Mesenchymal stem cell (in vitro differentiated cells and primary cell): ENCODE measurements at regions not wholly inside any gene's neighbourhood (a gene's known extent, or its start where the extent isn't known, plus 50 kb on each side); places are given as distances from the start of the nearest gene placed in this dataset.
"Not testable (repeated sequence)": the region's sequence is repeated elsewhere in the genome, so short reads cannot be mapped to it uniquely, and the experiment has no call there.

Source experiments
- DNase-seq: peaks from one replicate; pipeline ENCODE4 v3.0.0-alpha.2; 2013
- H2AFZ ChIP-seq: one replicate; pipeline ENCODE4 v1.6.1; 2013; ENCODE audit warnings: low read depth, mild to moderate bottlenecking, control low read depth, inconsistent platforms, low read length, moderate library complexity
- H2AK5ac ChIP-seq: 2 replicates; pipeline ENCODE4 v1.6.1; 2013; ENCODE audit warnings: low read length, moderate library complexity, mild to moderate bottlenecking, inconsistent platforms; ENCODE audit not compliant: severe bottlenecking
- H2BK120ac ChIP-seq: one replicate; pipeline ENCODE4 v1.6.1; 2013; ENCODE audit warnings: low read depth, mild to moderate bottlenecking, inconsistent platforms, low read length, moderate library complexity
- H2BK12ac ChIP-seq, 2 experiments: one replicate each; pipeline ENCODE4 v1.6.1; 2013; ENCODE audit warnings: inconsistent platforms in 2 of 2, low read length in 2 of 2, mild to moderate bottlenecking in 2 of 2, moderate library complexity in 2 of 2, control low read depth in 1 of 2
- H2BK15ac ChIP-seq: one replicate; pipeline ENCODE4 v1.6.1; 2013; ENCODE audit warnings: mild to moderate bottlenecking, low read depth, inconsistent platforms; ENCODE audit not compliant: poor library complexity, severe bottlenecking
- H2BK5ac ChIP-seq: 2 replicates; pipeline ENCODE4 v1.6.1; 2013; ENCODE audit warnings: low read depth, mild to moderate bottlenecking, low read length, control low read depth, inconsistent platforms; ENCODE audit not compliant: poor library complexity, severe bottlenecking
- H3K14ac ChIP-seq, 2 experiments: one replicate each; pipeline ENCODE4 v1.6.1; 2013; ENCODE audit warnings: inconsistent platforms in 2 of 2, low read length in 2 of 2, control low read depth in 1 of 2, mild to moderate bottlenecking in 1 of 2, moderate library complexity in 1 of 2
- H3K18ac ChIP-seq, 2 experiments: one replicate each; pipeline ENCODE4 v1.6.1; 2013; ENCODE audit warnings: inconsistent platforms in 2 of 2, low read length in 2 of 2, control low read depth in 1 of 2, low read depth in 1 of 2, mild to moderate bottlenecking in 1 of 2
- H3K23ac ChIP-seq, 2 experiments: one replicate each; pipeline ENCODE4 v1.6.1; 2013; ENCODE audit warnings: inconsistent platforms in 2 of 2, low read length in 2 of 2, mild to moderate bottlenecking in 2 of 2, moderate library complexity in 2 of 2, control low read depth in 1 of 2
- H3K27ac ChIP-seq: 2 replicates; pipeline ENCODE4 v1.5.1; 2013; ENCODE audit warnings: mild to moderate bottlenecking, moderate library complexity, low read length, control low read depth, inconsistent platforms; ENCODE audit not compliant: poor library complexity, severe bottlenecking
- H3K27me3 ChIP-seq, 2 experiments: 2 replicates each; pipeline versions ENCODE4 v1.6.1 to v1.7.0; 2013; ENCODE audit warnings: low read length in 2 of 2, mild to moderate bottlenecking in 2 of 2, moderate library complexity in 2 of 2, control low read depth in 1 of 2, inconsistent platforms in 1 of 2; ENCODE audit not compliant: control insufficient read depth in 1 of 2, insufficient read depth in 1 of 2
- H3K36me3 ChIP-seq, 2 experiments: 2 replicates each; pipeline versions ENCODE4 v1.6.1 to v1.7.0; 2013; ENCODE audit warnings: low read length in 2 of 2, control low read depth in 1 of 2, inconsistent platforms in 1 of 2, low read depth in 1 of 2, mild to moderate bottlenecking in 1 of 2; ENCODE audit not compliant: insufficient read depth in 2 of 2, control insufficient read depth in 1 of 2
- H3K4ac ChIP-seq, 2 experiments: one replicate each; pipeline ENCODE4 v1.6.1; 2013; ENCODE audit warnings: inconsistent platforms in 2 of 2, low read length in 2 of 2, mild to moderate bottlenecking in 2 of 2, moderate library complexity in 2 of 2, control low read depth in 1 of 2, low read depth in 1 of 2
- H3K4me1 ChIP-seq: 2 replicates; pipeline ENCODE4 v1.6.1; 2013; ENCODE audit warnings: low read depth, low read length, control low read depth; ENCODE audit not compliant: control insufficient read depth, insufficient read depth
- H3K4me2 ChIP-seq: 2 replicates; pipeline ENCODE4 v1.6.1; 2013; ENCODE audit warnings: low read length, mild to moderate bottlenecking, inconsistent platforms; ENCODE audit not compliant: poor library complexity, severe bottlenecking
- H3K4me3 ChIP-seq, 2 experiments: 2 replicates each; pipeline versions ENCODE4 v1.5.1 to v1.7.0; 2013; ENCODE audit warnings: low read length in 2 of 2, mild to moderate bottlenecking in 2 of 2, control low read depth in 1 of 2, low read depth in 1 of 2; ENCODE audit not compliant: insufficient read depth in 1 of 2
- H3K79me1 ChIP-seq: replicated peaks from 2 replicates; pipeline ENCODE4 v1.6.1; 2013; ENCODE audit warnings: mild to moderate bottlenecking, control low read depth, low read length, inconsistent platforms; ENCODE audit not compliant: poor library complexity, severe bottlenecking
- H3K9ac ChIP-seq: 2 replicates; pipeline ENCODE4 v1.7.0; 2013; ENCODE audit warnings: mild to moderate bottlenecking, low read length, moderate library complexity
- H3K9me3 ChIP-seq: 2 replicates; pipeline ENCODE4 v1.7.0; 2013; ENCODE audit warnings: mild to moderate bottlenecking, low read length; ENCODE audit not compliant: control insufficient read depth
- H4K8ac ChIP-seq: one replicate; pipeline ENCODE4 v1.6.1; 2013; ENCODE audit warnings: inconsistent platforms, mild to moderate bottlenecking, low read length, moderate library complexity
- H4K91ac ChIP-seq: one replicate; pipeline ENCODE4 v1.6.1; 2013; ENCODE audit warnings: mild to moderate bottlenecking, low read length, inconsistent platforms
- WGBS: methylation state at CpG from one replicate; pipeline ENCODE4 v1.1.7; 2013; ENCODE audit warnings: mixed read lengths; 5-methylcytosine and 5-hydroxymethylcytosine counted together

DNA sequence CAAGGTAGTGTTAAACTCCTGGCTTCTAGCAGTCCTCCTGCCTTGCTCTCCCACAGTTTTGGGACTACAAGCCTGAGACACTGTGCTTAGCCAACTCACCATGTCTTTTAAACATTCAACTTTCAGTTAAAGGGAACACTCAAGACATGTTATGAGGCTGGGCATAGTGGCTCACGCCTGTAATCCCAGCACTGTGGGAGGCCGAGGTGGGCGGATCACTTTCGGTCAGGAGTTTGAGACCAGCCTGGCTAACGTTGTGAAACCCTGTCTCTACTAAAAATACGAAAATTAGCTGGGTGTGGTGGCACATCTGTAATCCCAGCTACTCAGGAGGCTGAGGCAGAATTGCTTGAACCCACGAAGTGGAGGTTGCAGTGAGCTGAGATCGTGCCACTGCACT is 148.0 kb downstream of the CDH26 start:
- H3K27me3 ChIP-seq, H3K79me1 ChIP-seq, H2AK5ac ChIP-seq, H3K9me3 ChIP-seq, H3K9ac ChIP-seq, H3K4me1 ChIP-seq, H3K27ac ChIP-seq, H2BK15ac ChIP-seq, H3K18ac ChIP-seq, H2BK5ac ChIP-seq, H2AFZ ChIP-seq, DNase-seq, H2BK12ac ChIP-seq, H3K4me3 ChIP-seq, H4K8ac ChIP-seq, H2BK120ac ChIP-seq, H4K91ac ChIP-seq, H3K36me3 ChIP-seq, H3K14ac ChIP-seq, H3K23ac ChIP-seq, H3K4me2 ChIP-seq, H3K4ac ChIP-seq: not testable (repeated sequence)
- WGBS: 69% methylated on average over 6 of the region's 8 CpGs

DNA sequence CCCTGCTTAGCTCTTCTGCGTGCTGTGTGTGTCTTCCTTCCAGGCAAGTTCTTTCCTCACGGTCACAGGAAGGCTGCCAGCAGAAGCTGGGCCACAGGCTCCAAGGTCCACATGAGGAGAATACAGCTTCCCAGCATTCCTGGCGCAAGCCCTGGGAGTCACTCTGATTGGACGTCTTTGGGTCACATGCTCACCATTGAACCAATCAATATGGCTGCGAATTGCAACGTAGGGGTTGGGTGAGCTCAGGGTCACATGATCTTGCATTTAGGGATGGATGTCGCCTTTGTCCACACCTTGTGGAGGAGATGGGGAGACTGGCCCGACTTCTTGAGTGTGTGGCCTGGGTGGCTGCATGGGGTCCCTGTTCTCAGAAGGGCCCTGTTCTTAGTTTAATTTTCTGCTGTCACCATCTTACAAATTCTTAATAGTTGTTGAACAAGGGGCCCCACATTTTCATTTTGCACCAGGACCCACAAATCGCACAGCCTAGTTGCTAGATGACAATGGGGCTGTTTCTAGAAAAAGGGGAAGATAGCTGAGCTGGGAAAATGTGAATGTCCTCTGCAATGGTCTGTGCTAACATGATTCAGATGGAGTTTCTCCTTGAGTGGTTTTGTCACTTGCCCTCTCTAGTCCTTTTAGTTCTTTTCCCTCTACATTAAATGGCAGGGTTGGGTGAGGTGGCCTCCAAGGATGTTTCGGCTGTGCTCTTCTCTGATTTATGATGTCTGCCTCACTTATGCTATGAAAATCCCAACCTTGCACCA is 149.6 kb downstream of the CDH26 start:
- no peaks in the 10 kb centered on the region for H3K36me3 ChIP-seq
- H3K27me3 ChIP-seq: peaks cover 0 to 4% of the 10 kb centered on the region in 2 experiments
- no peak overlapping the region for H2AK5ac ChIP-seq
- no peak overlapping the region for H3K18ac ChIP-seq
- H2BK5ac ChIP-seq: no peak overlapping the region
- no peak overlapping the region for H3K9ac ChIP-seq
- no peak overlapping the region for H3K14ac ChIP-seq
- H4K8ac ChIP-seq: no peak overlapping the region
- H3K4me3 ChIP-seq: no peak overlapping the region
- no peak overlapping the region for H4K91ac ChIP-seq
- no peak overlapping the region for H3K4me2 ChIP-seq
- H2BK15ac ChIP-seq: no peak overlapping the region
- no peaks in the 10 kb centered on the region for H3K9me3 ChIP-seq
- no peak overlapping the region for H3K27ac ChIP-seq
- H2AFZ ChIP-seq: no peak overlapping the region
- H2BK12ac ChIP-seq: no peak overlapping the region
- WGBS: 90% methylated on average over 10 of the region's 10 CpGs
- no peak overlapping the region for H3K23ac ChIP-seq
- no peak for DNase-seq
- H3K4ac ChIP-seq: no peak overlapping the region
- no peak overlapping the region for H2BK120ac ChIP-seq
- H3K4me1 ChIP-seq: peaks cover 2% of the 10 kb centered on the region
- H3K79me1 ChIP-seq: no peaks in the 10 kb centered on the region

DNA sequence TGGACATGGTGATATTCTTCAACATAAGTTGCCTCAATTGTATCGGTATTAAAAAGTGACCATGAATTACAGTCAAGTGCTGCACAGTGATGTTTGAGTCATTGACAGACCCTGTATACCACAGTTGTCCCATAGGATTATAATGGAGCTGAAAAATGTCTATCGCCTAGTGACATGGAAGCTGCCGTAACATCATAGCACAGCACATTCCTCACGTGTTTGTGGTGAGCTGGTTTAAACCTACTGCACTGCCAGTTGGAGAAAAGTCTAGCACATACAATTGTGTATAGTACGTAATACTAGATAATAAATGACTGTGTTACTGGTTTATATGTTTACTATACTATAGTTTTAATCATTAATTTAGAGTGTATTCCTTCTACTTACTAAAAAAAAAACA is 150.2 kb downstream of the CDH26 start:
- H2BK5ac ChIP-seq: no peak overlapping the region
- peak; percentile 1 for DNase-seq
- H3K4me2 ChIP-seq: no peak overlapping the region
- H3K27ac ChIP-seq: no peak overlapping the region
- H4K91ac ChIP-seq: no peak overlapping the region
- H3K36me3 ChIP-seq: no peaks in the 10 kb centered on the region
- H3K9me3 ChIP-seq: no peaks in the 10 kb centered on the region
- H3K18ac ChIP-seq: no peak overlapping the region
- H2AFZ ChIP-seq: no peak overlapping the region
- no peak overlapping the region for H3K9ac ChIP-seq
- H3K4me3 ChIP-seq: no peak overlapping the region
- peaks cover 0 to 9% of the 10 kb centered on the region in 2 experiments for H3K27me3 ChIP-seq
- no peak overlapping the region for H3K4ac ChIP-seq
- peaks cover 2% of the 10 kb centered on the region for H3K4me1 ChIP-seq
- H2BK15ac ChIP-seq: no peak overlapping the region
- H3K14ac ChIP-seq: no peak overlapping the region
- no peak overlapping the region for H2BK12ac ChIP-seq
- H2AK5ac ChIP-seq: no peak overlapping the region
- H4K8ac ChIP-seq: no peak overlapping the region
- H3K23ac ChIP-seq: no peak overlapping the region
- no peak overlapping the region for H2BK120ac ChIP-seq
- H3K79me1 ChIP-seq: no peaks in the 10 kb centered on the region
- WGBS: 93% methylated on average over 4 of the region's 5 CpGs

DNA sequence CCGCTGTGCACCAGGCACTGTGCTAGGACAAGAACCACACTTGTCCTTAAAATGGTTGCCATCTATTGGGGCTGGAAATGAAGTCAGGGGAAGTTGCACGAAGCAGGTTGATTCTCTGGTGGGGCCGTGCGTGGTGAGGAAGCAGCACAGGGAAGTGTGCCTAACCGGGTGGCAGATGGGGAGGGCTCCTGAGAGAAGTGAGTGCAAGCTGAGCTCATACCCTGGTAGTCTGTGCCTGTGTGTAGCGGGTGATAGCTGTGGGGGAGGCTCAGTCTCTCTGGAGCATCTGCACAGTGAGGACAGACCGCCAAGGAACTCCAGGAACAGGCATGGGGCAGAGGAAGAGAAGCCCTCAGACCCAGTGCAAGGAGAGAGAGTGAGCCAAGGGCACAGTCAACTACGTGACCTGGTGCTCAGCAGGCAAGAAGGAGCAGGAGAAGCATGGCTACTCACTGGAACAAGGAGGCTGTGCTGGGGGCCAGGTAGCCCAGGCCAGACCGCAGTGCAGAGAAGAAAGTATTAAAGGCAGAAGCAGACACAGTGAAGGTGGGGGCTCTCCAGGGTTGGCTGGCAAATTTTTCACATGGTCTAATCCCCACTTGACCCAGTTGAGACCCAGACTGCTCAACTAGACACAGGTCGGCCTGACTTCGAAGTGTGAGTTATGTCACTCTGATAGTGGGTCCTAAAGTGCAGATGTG is 155.0 kb downstream of the CDH26 start:
- WGBS: 78% methylated on average over 11 of the region's 11 CpGs
- Histone ChIP-seq H4K91ac (no peak overlapping the region), H2BK120ac (no peak overlapping the region), H4K8ac (no peak overlapping the region), H2BK15ac (no peak overlapping the region), H3K14ac (no peak overlapping the region), H2AFZ (no peak overlapping the region), H3K18ac (no peak overlapping the region), H3K4me1 (peaks cover 2% of the 10 kb centered on the region), H3K9me3 (no peaks in the 10 kb centered on the region), H2BK12ac (no peak overlapping the region), H3K4ac (no peak overlapping the region), H3K9ac (no peak overlapping the region), H2BK5ac (no peak overlapping the region), H3K79me1 (no peaks in the 10 kb centered on the region), H3K4me3 (no peak overlapping the region), H3K23ac (no peak overlapping the region), H3K27me3 (peaks cover 0 to 21% of the 10 kb centered on the region in 2 experiments), H3K4me2 (no peak overlapping the region), H3K36me3 (no peaks in the 10 kb centered on the region), H3K27ac (no peak overlapping the region), H2AK5ac (no peak overlapping the region)
- no peak for DNase-seq
